Activated B cell treated with CpG ODN at 0.5 μM for 24 hours (primary cell): ENCODE measurements at regions not wholly inside any gene's neighbourhood (a gene's known extent, or its start where the extent isn't known, plus 50 kb on each side); places are given as distances from the start of the nearest gene placed in this dataset.
"Not testable (repeated sequence)": the region's sequence is repeated elsewhere in the genome, so short reads cannot be mapped to it uniquely, and the experiment has no call there.

Source experiments
- ATAC-seq: fragments of 200-7000 bp; cut with Tn5 transposase; one replicate; pipeline ENCODE4 v1.10.0; 2021; ENCODE audit warnings: low read depth, mild to moderate bottlenecking, moderate library complexity
- CTCF ChIA-PET: fragments of 350-600 bp; sonication (Branson Sonifier 250); formaldehyde crosslinking; loops from one replicate; lab custom pipeline; 2021; ENCODE audit warnings: antibody characterized with exemption; lab: Charles Lee
- POLR2A ChIA-PET: fragments of 350-600 bp; sonication (Branson Sonifier 250); formaldehyde crosslinking; loops from one replicate; lab custom pipeline; 2021; ENCODE audit warnings: antibody characterized with exemption; lab: Charles Lee
- DNase-seq: peaks from one replicate; pipeline ENCODE4 v3.0.0; 2022
- H3K27ac Mint-ChIP-seq: one replicate; pipeline ENCODE4 v1.8.0; 2020; ENCODE audit warnings: mixed read lengths
- H3K27me3 Mint-ChIP-seq: one replicate; pipeline ENCODE4 v1.8.0; 2021; ENCODE audit warnings: mixed read lengths
- H3K36me3 Mint-ChIP-seq: one replicate; pipeline ENCODE4 v1.8.0; 2021; ENCODE audit warnings: low read depth, mixed read lengths
- H3K4me1 Mint-ChIP-seq: one replicate; pipeline ENCODE4 v1.8.0; 2021; ENCODE audit warnings: mixed read lengths
- H3K4me3 Mint-ChIP-seq: one replicate; pipeline ENCODE4 v1.8.0; 2020; ENCODE audit warnings: mild to moderate bottlenecking, mixed read lengths
- H3K9me3 Mint-ChIP-seq: one replicate; pipeline ENCODE4 v1.8.0; 2020; ENCODE audit warnings: mixed read lengths
- intact Hi-C: fragments of 100-400 bp; cut with micrococcal nuclease; formaldehyde crosslinking; loops from one replicate; pipeline ENCODE4 v1.15.1; 2024
- TF ChIP-seq, protein P1 (sequence below): fragments of 200-600 bp; IDR thresholded peaks from one replicate; pipeline ENCODE4 v1.8.0; 2022; ENCODE audit warnings: antibody characterized with exemption, mild to moderate bottlenecking

DNA sequence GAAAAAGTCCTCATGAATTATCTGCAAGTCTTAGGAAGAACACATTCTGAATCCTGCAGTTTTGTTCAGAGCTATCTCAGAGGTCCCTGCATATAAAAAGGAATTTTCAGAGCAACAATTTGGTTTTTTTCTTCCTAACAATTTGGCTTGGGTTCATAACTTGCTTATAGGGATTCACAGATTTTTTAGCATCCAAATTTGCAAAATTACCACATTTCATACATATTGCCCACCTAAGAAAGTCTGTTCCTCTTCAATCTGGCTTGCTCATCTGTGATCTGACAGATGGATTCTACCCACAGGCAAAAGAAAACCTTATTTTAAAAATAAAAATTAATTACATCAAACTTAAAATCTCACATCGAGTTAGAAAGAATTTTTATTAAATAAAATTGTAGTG, 714.4 kb upstream of the NCAM2 start:
- Mint-ChIP-seq H3K4me3 (no peak overlapping the region), H3K4me1 (no peaks in the 10 kb centered on the region), H3K27me3 (no peaks in the 10 kb centered on the region), H3K36me3 (no peaks in the 10 kb centered on the region), H3K27ac (no peak overlapping the region), H3K9me3 (peaks cover 4% of the 10 kb centered on the region)
- TF ChIP-seq, protein P1, sequence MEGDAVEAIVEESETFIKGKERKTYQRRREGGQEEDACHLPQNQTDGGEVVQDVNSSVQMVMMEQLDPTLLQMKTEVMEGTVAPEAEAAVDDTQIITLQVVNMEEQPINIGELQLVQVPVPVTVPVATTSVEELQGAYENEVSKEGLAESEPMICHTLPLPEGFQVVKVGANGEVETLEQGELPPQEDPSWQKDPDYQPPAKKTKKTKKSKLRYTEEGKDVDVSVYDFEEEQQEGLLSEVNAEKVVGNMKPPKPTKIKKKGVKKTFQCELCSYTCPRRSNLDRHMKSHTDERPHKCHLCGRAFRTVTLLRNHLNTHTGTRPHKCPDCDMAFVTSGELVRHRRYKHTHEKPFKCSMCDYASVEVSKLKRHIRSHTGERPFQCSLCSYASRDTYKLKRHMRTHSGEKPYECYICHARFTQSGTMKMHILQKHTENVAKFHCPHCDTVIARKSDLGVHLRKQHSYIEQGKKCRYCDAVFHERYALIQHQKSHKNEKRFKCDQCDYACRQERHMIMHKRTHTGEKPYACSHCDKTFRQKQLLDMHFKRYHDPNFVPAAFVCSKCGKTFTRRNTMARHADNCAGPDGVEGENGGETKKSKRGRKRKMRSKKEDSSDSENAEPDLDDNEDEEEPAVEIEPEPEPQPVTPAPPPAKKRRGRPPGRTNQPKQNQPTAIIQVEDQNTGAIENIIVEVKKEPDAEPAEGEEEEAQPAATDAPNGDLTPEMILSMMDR, result no peak
- CTCF ChIA-PET, result no interaction called here
- POLR2A ChIA-PET, result no interaction called here
- no peak for ATAC-seq
- no peak for DNase-seq
- intact Hi-C loops, result no loop called here

DNA sequence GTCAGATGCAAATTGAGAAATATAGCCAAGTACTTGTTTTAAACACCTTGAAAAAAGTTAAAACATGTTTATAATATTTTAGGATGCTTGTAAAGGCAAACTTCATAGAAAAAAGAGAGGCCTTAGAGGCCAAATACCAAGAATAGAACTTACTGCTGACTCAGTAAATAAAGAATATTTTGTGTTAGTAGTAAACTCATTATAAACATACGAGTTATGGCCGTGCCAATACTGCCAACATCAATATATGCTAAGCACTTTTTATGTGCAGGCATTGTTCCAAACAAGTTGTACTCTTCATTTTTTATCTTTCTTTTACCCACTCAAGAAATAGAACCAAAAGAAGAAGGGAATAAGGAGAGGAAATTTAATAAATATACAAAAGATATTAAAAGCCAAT, 705.9 kb upstream of the NCAM2 start:
- H3K27me3 Mint-ChIP-seq, result no peaks in the 10 kb centered on the region
- intact Hi-C loops, result no loop called here
- H3K4me1 Mint-ChIP-seq, result no peaks in the 10 kb centered on the region
- ChIA-PET CTCF (no interaction called here), POLR2A (no interaction called here)
- ATAC-seq, result no peak
- no peak overlapping the region for H3K27ac Mint-ChIP-seq
- no peak for DNase-seq
- no peaks in the 10 kb centered on the region for H3K9me3 Mint-ChIP-seq
- TF ChIP-seq, protein P1, result no peak
- H3K36me3 Mint-ChIP-seq, result no peaks in the 10 kb centered on the region
- no peak overlapping the region for H3K4me3 Mint-ChIP-seq

DNA sequence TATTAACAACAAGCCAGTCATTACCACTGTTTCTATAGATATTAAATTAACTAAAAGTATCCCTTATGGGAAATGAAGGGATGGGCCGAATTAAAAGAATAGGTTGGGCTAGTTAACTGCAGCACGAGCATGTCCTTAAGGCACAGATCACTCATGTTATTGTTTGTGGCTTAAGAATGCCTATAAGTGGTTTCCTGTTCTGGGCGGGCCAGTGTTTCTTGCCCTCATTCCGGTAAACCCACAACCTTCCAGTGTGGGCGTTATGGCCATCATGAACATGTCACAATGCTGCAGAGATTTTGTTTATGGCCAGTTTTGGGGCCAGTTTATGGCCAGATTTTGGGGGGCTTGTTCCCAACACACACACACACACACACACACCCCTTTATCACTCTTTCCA, 705.4 kb upstream of the NCAM2 start:
- H3K27ac Mint-ChIP-seq, H3K4me1 Mint-ChIP-seq, H3K27me3 Mint-ChIP-seq, ATAC-seq, intact Hi-C loops, CTCF ChIA-PET, H3K36me3 Mint-ChIP-seq, POLR2A ChIA-PET, H3K4me3 Mint-ChIP-seq, DNase-seq, H3K9me3 Mint-ChIP-seq: not testable (repeated sequence)

DNA sequence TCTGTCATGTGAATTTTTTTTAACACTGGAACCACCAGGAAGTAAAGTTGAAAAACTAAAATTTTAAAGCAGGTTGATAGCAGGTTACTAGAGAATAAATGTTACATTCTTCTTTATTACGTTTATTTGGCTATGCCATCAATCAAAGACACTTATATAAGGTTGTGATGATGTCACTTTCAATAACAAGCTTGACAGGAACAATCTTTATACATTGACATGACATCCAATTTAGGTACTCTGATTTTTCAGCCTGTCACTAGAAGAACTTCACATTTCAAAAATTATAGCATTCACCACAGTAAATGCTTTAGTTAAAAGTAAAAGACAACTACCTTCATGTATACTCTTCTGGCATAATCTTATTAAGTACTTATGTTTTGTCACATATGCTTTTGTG, 696.8 kb upstream of the NCAM2 start:
- Mint-ChIP-seq H3K36me3 (no peaks in the 10 kb centered on the region), H3K4me3 (no peak overlapping the region), H3K9me3 (peaks cover 3% of the 10 kb centered on the region), H3K27me3 (no peaks in the 10 kb centered on the region), H3K27ac (no peak overlapping the region), H3K4me1 (no peaks in the 10 kb centered on the region)
- POLR2A ChIA-PET, result no interaction called here
- no peak for DNase-seq
- TF ChIP-seq, protein P1, result no peak
- CTCF ChIA-PET, result no interaction called here
- ATAC-seq, result no peak
- intact Hi-C loops, result no loop called here

DNA sequence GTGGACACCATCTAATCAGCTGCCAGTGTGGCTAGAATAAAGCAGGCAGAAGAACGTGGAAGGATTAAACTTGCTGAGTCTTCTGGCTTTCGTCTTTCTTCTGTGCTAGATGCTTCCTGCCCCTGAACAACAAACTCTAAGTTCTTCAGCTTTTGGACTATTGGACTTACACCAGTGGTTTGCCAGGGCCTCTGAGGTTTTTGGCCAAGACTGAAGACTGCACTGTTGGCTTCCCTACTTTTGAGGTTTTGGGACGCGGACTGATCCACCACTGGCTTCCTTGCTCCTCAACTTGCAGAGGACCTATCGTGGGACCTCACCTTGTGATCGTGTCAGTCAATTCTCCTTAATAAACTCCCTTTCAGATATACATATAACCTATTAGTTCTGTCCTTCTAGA, 696.1 kb upstream of the NCAM2 start:
- ATAC-seq, result no peak
- no peak for DNase-seq
- no peak overlapping the region for H3K27ac Mint-ChIP-seq
- ChIA-PET POLR2A (no interaction called here), CTCF (no interaction called here)
- H3K4me1 Mint-ChIP-seq, result no peaks in the 10 kb centered on the region
- H3K4me3 Mint-ChIP-seq, result no peak overlapping the region
- TF ChIP-seq, protein P1, result no peak
- intact Hi-C loops, result no loop called here
- H3K36me3 Mint-ChIP-seq, result no peaks in the 10 kb centered on the region
- H3K9me3 Mint-ChIP-seq, result peaks cover 3% of the 10 kb centered on the region
- no peaks in the 10 kb centered on the region for H3K27me3 Mint-ChIP-seq

DNA sequence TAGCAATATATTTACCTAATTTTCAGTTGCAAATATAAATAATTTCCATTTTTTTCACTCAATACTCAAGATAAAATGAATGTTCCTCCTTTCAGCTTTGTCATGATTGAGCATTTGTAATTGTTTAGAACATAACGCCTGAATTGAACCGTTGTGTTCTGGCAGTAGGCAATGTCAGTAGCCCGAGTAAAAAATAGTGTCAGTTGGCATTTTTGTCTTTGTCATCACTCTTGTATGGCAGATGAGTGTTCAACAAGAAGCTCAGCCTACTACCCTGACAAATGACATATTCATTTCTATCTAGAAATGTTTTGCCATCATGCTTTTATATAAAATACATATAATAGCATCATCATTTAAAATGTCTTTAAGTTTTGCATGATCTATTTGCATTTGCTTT, 691.4 kb upstream of the NCAM2 start:
- DNase-seq (no peak), ATAC-seq (no peak)
- no peaks in the 10 kb centered on the region for H3K4me1 Mint-ChIP-seq
- ChIA-PET POLR2A (no interaction called here), CTCF (no interaction called here)
- intact Hi-C loops, result no loop called here
- no peak overlapping the region for H3K27ac Mint-ChIP-seq
- TF ChIP-seq, protein P1, result no peak
- H3K4me3 Mint-ChIP-seq, result no peak overlapping the region
- H3K27me3 Mint-ChIP-seq, result no peaks in the 10 kb centered on the region
- H3K9me3 Mint-ChIP-seq, result peaks cover 3% of the 10 kb centered on the region
- H3K36me3 Mint-ChIP-seq, result no peaks in the 10 kb centered on the region
